Cardiac septum (tissue), 1 donor: ENCODE measurements at regions not wholly inside any gene's neighbourhood (a gene's known extent, or its start where the extent isn't known, plus 50 kb on each side); places are given as distances from the start of the nearest gene placed in this dataset.

ENCODE experiments used
- DNase-seq: peaks from one replicate; pipeline ENCODE4 v3.0.0-alpha.2; 2020; ENCODE audit warnings: low spot score
- intact Hi-C: fragments of 100-400 bp; cut with DNase I; formaldehyde crosslinking; loops from one replicate; pipeline ENCODE4 v1.14.0; 2022
- donor health status: DM: no; HTN: no; CAD: no.

DNA sequence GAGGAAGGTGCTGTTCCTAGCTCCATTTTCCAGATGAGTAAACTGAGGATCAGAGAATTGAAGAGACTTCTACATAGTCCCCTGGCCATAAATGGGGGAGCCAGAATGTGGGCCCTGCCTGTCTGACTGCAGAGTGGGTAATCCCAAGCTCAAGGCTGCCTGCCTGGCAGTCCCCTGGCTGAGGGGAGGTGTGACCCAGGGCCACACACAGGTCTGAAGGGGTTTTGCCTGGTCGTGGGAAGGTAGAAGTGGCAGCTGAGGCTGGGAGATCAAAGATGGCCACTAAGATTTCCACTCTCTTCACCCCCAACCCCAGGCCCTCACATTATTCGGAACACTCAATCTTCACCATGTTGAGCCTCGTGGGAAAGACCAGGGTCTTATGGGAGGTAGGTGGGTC is 176.3 kb downstream of the MACROH2A1 start:
- intact Hi-C loops = no loop called here
- no peak for DNase-seq

DNA sequence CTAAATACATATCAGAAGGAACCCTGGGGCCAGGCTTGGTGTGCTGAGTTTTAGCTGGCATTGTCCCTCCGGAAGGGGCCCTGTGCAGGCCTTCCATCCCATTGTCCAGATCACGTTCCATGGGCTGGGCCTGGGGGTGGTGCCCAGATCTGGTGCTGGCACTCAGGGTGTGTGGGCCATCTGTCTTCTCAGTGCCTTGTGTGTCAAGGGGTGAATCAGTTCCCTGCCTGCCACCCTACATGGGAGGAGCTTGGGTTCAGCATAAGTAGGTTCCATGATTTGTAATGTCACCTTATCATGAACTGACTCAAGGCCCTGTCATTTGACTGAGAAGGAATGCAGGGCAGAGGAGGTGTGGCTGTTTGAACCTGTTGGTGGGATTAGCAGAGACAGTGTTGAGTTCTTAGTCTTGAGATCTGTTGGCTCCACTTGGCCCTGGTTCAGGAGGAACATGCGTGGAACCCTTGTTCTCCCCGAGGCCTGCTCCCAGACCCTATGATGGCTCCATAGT is 176.8 kb downstream of the MACROH2A1 start:
- no peak for DNase-seq
- intact Hi-C loops = no loop called here

DNA sequence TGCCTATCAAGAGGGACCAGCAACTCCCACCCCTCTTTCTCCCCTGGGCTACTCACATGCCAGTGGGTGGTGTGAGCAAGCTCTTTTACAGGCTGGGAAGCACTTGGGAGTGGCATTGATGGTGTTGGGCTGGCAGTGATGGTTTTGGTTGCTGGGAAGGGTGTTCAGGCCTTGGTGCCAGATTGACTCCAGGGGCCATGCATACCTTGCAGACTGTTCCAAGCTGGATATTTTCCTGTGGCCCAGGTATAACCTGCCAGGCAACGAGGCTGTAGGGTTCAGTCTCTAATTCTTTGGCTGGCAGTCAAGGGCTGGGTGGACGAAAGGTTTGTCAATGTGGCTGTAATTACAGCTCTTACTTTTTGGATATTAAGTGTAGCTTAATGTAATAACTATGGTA is 177.3 kb downstream of the MACROH2A1 start:
- intact Hi-C loops = no loop called here
- no peak for DNase-seq

DNA sequence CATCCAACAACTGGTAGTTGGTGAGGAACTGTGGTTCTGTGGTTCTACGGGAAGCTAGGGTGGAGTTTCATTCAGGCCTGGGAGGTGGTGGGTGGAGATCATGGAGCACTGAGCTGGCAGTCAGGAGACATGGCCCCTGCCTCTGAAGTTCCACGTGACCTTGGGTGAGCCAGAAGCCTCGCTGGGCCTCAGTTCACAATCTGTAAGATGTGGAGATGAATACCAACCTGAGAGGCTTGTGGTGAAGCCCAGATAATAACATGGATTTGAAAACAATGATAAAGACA is 177.9 kb downstream of the MACROH2A1 start:
- intact Hi-C loops = no loop called here
- DNase-seq = no peak

DNA sequence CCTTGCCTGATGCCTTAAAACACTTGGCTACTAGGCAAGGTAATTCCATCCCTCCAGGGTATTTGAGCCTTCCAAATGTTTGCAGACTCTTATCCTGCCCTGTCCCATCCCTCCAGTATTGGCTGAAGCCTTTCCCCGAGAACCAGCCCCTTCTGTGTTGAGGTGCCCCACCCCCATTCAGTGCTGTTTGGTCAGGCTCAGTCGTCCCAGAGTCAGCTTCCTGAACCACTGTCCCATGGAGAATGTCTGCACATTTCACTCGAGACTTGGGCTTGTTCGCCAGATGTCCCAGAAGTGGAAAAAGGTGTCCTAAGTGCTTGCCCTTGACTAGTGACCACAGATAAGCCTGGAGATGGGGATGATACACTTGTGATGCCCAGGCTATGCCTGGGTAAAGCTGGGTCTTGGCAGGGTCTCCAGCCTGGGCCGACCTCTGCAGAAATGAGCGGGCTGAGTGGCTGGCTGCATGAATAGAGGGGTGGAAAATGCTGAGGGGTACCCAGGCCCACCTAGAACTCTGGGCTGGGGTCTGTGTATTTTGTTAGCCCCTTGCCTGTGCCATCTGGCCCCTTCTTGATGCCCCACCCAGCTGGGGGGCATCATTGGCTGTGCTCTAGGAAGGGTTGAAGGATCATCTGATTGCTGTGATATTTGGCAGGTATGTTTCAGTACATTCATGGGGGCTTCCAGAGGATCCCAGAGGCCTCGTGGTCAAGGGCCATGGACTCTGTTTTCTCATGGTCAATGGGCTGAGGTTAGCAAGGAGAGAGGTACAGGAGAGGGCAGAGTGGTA is 178.4 kb downstream of the MACROH2A1 start:
- intact Hi-C loops = no loop called here
- no peak for DNase-seq

DNA sequence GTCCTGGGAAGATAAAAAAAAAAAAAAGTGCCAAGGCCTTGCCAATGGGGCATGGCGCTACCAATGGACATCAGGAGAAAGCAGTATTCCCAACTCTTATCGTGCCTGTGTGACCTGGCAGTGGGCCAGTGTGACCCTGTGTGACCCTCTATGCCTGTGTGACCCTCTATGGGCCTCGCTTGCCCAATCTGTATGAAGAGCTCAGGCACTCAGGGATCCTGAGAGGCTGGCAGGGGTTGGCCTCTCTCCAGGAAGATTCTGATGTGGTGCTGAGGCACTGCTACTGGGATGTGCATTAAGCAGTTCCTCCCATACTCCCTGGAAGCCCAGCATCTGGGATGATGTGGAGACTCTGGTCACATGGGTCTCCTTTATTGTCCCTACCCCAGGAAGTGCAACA is 179.2 kb downstream of the MACROH2A1 start:
- DNase-seq = no peak
- intact Hi-C loops = no loop called here

DNA sequence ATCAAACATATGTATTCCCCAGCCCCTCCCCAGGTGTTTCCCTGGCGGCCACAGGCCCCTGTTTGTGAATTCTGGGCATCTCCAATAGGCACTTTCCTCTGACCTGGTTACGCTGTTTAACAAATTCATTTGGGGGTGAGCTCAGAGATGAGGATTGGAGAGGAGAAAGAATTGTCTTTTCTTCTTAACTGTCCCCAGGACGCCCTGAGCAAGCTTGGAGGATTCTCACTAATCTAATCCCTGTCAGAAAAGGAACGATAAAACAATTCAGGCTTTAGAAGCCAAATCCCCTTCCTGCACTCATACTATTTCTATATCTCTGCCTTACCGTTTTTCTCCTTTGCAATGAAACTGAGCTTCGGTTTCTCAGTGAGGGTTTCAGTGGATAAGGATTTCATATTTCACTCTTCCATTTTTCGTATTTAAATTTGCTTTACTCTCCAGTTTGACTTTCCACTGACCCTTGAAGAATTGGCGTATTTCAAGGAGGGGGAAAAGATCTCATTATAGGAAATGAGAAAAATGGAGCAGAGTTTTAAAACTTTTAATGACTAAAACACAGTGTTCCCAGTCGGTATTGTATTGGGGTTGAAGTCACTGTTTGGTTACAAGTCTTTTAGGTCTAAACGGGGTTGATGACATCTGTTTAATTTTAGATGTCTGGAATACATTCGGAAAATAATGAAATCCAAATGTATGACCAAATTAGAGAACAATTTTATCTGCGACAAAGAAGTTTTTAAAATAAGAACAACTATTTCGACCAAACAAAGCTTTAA is 180.1 kb downstream of the MACROH2A1 start:
- intact Hi-C loops = no loop called here
- DNase-seq = no peak

DNA sequence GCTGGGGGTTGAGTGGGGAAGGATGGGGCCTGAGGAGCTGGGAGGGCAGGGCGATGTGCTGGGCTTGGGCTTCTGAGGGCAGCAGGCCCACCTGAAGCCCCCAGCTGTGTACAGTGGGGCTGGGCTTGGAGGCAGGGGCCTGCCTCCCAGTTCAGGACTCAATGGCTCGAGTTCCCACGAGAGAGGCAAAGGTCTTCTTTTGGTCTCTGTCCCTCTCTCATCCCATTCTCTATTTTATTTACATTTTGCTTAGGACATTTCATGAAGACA is 180.6 kb downstream of the MACROH2A1 start:
- intact Hi-C loops = no loop called here
- DNase-seq = no peak

DNA sequence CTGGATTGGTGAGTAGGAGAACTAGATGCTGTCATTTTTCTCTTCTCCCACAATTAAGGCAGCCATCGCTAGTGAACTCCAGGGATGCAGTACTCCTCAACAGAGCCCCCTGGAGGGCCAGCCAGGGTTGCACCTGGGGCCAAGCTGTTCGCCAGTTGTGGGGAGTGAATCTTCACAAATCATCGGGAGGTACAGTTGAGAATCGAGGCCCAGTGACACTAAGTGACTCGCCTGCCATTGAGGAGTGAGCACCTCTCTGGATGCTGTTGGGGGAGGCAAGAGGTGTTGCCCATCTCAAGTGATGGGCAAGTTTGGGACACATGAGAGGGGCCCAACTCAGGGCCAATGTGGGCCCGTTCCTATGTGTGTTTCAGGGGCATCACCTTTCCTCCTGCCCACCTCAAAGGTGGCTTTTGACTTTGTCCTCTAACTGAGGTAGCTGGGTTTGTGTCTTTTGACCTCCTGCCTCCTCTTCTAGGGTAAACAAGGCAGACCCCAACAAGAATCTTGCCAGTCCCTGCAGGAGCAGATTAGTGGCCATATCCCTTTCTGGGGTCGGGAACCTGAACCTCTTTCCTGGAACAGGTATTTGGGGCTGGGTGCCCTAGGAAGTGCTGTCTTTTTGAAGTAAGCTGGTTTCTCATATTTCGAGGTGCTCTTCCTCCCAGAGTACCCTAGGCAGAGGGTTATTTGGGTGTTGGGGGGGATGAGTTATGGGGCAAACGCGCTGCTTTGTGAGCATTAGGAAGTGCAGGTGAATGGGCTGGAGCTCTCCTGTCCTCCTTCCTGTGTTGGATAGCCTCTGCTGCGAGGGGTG is 181.2 kb downstream of the MACROH2A1 start:
- DNase-seq = no peak
- intact Hi-C loops = no loop called here

DNA sequence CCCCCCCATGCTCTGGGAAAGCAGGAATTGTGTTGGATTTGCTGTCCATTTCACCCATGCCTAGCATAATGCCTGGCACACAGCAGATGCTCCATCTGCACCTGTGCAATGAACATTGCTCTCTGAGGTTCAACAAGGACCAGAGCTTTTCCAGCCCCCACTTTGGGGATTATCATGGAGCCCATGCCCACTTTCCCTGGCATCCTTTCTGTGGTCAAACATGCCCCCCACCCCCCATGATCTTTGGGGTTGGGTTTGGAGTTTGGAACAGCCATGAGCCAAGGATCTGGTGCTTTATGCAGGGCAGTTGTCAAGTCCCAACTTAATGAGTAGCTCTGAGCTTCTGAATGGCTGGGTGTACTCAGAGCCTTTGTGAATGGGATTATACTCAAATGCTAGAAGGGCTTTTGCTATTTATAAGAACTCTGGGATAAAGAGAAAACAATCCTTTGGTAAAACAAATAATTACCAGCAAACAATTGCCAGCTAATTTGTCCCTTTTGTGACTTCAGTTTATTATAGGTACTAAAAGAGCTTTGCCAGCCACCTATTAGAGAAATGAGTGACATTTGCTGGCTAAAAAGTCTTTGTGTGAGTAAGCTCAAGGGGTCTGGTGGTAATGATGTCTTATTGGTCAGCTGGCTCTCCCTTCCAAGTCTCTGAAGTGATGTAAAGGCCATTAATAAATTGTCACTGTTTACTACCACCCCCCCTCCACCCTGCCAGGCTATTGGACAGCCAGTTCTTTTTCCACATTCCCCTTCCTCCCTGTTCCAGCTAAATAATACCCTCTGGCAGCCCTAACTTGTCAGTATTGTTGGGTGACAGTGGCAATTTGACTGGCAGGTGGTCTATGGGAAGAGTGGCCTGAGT is 182.3 kb downstream of the MACROH2A1 start:
- intact Hi-C loops = no loop called here
- no peak for DNase-seq

DNA sequence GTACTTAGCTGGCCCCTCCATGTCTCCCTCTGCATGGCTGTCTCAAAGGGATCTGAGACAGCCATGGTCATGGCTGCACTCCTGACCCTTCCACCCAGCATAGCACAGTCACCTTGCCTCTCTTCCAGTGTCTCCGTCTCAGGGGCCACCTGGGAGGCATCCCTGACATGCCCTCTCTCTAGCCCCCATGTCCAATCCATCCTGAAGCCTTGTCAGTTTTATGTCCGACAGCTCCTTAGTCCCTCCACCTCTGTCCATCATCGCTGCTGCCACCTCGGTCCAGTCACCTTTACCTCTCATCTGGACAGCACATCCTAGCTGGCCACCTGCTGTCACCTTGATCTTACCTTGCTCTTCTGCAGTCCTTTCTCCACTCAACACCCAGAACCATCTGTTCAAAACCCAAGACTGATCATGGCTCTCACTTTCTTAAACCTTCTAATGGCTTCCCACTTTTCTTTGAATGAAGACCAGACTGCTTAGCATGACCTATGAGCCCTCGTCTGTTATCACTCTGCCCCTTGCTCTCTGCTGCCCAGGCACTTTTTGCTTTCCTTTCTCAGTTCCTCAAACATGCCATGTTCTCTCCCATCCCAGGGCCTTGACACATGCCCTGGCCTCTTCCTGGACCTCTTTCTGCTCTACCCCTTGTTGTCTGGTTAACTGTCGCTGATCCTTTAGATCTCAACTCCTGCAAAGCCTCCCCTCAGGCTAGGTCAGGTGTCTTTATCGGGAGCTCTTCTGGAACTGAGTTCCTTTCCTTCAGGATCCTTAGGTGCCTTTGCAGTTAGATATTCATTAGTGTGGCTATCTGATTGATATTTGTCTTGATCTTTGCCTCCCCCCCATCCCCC is 181.8 kb upstream of the PITX1 start:
- intact Hi-C loops = no loop called here
- no peak for DNase-seq

DNA sequence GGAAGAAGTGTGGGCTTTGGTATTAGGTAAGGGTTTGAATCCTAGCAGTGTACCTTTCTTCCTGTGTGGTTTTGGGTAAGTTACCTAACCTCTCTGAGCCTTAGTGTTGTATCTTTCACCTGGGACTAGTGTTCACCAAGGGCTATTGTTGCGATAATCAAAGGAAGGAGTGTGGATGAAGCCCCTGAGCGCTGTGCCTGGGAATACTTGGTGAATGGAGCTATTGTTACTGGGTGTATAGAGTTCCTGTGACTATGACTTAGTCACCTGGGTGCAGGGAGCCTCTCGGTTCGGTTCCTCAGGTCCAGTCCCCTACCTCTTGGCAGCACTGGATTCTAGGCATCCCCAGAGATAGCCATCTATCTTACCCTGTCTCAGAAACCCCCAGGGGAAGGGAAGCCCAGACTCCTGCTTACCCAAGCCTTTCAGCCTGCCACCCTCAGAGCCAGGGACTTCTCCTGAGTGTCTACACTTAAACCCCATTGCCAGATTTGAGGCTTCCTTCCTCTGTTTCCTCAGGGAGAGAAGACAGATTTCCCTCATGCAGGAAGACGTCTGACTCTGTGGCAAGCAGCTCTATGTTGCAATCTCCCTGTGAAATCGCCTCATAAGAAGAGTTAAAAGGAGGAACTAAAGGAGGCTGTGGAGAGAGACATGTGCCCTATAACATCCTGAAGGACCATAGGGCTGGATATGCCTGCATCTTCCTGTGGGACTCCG is 181.0 kb upstream of the PITX1 start:
- DNase-seq = no peak

DNA sequence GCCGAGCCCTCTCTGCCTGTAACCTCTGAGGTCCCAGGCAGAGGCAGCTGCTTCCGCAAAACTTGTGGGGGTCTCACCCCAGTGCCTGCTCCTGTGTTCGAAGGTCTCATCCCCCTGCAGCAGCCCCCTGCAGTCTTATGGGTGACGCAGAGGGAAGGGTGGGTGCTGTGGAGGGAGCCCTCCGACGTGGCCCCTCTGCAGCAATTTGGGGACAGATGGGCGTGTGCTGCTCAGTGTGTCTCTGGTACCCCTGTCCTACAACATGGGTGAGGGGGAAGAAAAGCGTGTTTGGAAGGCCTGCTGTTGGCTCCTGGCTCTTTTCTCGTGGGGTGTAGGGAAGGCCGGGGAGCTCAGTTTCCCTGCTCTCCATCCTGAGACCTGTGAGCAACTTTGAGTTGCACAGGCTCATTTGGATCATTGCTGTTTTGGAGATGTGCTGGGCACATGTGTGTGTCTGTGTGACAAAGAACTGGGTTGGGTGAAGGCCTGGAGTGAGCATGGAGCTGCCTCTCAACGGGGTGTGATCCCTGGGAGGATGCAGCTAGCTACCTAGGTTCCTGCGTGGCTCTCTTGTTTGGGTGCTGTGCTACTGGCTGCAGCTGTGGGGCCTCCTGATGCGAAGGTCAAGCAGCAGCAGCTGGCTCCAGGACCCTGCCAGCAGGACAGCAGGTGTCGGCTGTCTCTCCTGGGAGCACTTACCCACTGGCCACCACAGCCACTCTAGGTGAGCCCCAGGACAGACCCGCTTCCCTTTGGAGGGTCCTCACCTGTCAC is 179.6 kb upstream of the PITX1 start:
- DNase-seq = no peak
- intact Hi-C loops = no loop called here

More for the DNA sequence above, 181.0 kb upstream of the PITX1 start:
- intact Hi-C loops = no loop called here

DNA sequence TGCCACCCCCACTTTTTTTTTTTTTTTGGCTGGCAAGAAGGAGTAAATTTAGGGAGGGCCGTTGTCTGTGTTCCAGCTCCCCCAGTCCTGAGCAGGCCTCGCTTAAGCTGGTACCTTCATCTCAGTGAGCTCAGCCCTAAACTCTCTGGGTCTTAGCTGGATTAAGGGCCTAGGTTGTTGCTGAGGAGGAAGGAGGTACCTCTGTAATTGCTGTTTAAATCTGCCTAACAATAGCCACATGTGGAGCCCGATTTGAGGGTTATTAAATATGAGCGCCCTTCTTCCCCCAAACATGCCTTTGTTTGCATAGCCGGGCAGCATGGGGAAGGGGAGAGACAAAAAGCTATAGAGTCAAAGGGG is 179.0 kb upstream of the PITX1 start:
- no peak for DNase-seq
- intact Hi-C loops = no loop called here

DNA sequence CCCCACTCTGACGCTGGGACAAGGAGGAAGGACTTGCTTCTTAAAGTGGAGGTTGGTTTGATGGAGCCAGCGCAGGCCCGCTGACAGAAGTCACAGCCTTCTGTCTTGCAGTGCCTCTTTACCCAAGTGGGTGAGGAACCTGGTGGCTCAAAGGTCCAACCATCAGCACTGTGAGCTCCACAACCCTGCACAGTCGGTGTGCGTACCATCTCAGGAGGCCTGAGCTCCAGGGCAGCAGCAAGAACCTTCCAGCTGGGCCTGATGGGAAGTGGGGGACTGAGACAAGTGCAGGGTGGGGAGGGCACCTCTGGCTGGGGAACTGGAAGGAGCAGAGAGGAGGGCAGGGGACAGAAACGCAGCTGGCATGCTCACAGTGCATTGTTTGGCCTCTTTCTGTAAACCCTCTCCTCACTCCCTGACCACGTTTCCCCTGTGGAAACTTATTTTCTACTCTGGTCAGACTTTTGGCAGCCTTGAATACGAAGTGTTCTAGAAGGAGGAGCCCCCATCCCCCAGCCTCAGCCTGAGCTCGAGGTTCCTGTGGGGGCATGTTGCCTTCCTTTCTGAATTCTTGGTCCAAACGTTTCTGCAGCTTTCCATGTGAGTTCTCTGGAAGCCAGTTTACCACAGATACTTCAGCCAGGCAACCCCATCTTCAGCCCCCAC is 178.5 kb upstream of the PITX1 start:
- intact Hi-C loops = no loop called here
- no peak for DNase-seq

DNA sequence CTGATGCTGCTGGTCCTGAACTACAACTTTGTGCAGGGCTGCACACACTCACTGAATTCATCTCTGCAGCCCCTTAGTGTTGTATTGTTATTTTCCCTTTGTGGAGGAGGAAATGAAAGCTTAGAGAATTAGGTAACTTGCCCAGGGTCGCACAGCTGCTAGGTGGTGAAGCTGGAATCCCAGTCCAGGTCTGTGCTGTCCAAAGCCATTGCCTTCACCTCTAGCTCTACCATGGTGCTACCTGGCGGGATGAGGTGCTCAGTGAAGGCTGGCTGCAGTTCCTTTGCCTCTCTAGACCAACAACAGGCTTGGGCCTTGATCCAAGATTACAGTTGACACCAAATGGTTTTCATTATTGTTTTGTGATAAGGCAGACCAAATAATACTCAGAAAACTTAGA is 177.8 kb upstream of the PITX1 start:
- intact Hi-C loops = no loop called here

More for the DNA sequence above, 177.8 kb upstream of the PITX1 start:
- DNase-seq = no peak
